ENCODE measurements at regions not wholly inside any gene's neighbourhood (a gene's known extent, or its start where the extent isn't known, plus 50 kb on each side); places are given as distances from the start of the nearest gene placed in this dataset.

DNA sequence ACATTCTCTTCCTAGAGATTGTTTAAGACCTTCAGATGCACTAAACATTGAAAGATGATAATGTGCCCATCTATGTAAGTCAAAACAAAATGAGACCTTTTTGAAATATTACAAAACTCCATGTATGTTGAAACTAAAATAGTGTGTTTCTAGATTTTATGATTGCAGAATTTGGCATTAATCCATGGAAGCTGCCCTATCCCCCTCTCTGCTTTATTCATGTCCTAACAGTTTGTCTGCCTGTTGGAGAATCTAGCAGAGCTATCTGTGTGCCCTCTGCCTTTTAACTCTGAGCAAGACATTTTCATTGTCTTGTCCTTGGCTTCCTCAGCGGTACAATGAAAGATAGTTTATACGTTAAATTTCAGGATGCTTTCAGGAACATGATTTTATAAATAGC, 105.5 kb downstream of the FAT3 start:
- TF ChIP-seq POLR2AphosphoS5 (IDR thresholded peaks at IDR 0.05) (no peak), CTCF (IDR thresholded peaks at IDR 0.05) (no peak)

Measured in stomach (tissue), 4 donors.